ENCODE measurements at regions not wholly inside any gene's neighbourhood (a gene's known extent, or its start where the extent isn't known, plus 50 kb on each side); places are given as distances from the start of the nearest gene placed in this dataset.

GRCh38 chr10:23804125-23804524, 365.2 kb downstream of the OTUD1 start:
- H3K4me1 ChIP-seq (ENCODE audit: insufficient read depth, low read length): no peaks in the 10 kb centered on the region
- no peak for ATAC-seq
- H3K27me3 ChIP-seq (ENCODE audit: low read length): no peaks in the 10 kb centered on the region

GRCh38 chr10:23813687-23814086, 374.8 kb downstream of the OTUD1 start:
- Histone ChIP-seq H3K79me2 (ENCODE audit: low read length) (no peaks in the 10 kb centered on the region), H3K9ac (ENCODE audit: low read length) (no peak overlapping the region), H4K20me1 (ENCODE audit: low read length) (no peaks in the 10 kb centered on the region), H3F3A (ENCODE audit: low read length, unreplicated experiment) (no peaks in the 10 kb centered on the region), H3K9me3 (ENCODE audit: low read length) (no peaks in the 10 kb centered on the region), H3K4me1 (ENCODE audit: insufficient read depth, low read length) (no peaks in the 10 kb centered on the region), H3K36me3 (ENCODE audit: low read depth, low read length) (no peaks in the 10 kb centered on the region), H3K27ac (ENCODE audit: low read length) (no peak overlapping the region), H3K4me3 (ENCODE audit: low read length) (no peak overlapping the region), H2AFZ (ENCODE audit: low read length) (no peak overlapping the region), H3K27me3 (ENCODE audit: low read length) (no peaks in the 10 kb centered on the region), H3K9me2 (replicated peaks; ENCODE audit: low read length) (no peaks in the 10 kb centered on the region), H3K4me2 (ENCODE audit: low read length) (no peak overlapping the region)
- ATAC-seq: no peak
- POLR2A ChIA-PET (ENCODE audit: unreplicated experiment): no interaction called here
- CTCF ChIA-PET: no interaction called here
- intact Hi-C loops (cut with micrococcal nuclease): no loop called here
- no peak for DNase-seq
- BruUV-seq (replicated peaks): no TSS peak
- TF ChIP-seq CTCF (conservative IDR thresholded peaks at IDR 0.05; ENCODE audit: low read depth, low read length): no peak
- no peak for TF ChIP-seq EZH2 (IDR thresholded peaks at IDR 0.05; ENCODE audit: low read length, unreplicated experiment)
- TF ChIP-seq EZH2phosphoT487 (IDR thresholded peaks at IDR 0.05; ENCODE audit: borderline replicate concordance, low read length): no peak

More at GRCh38 chr10:23804125-23804524, 365.2 kb downstream of the OTUD1 start:
- DNase-seq: no peak
- H3K9ac ChIP-seq (ENCODE audit: low read length): no peak overlapping the region
- ChIA-PET POLR2A (ENCODE audit: unreplicated experiment) (no interaction called here), CTCF (no interaction called here)
- H3K36me3 ChIP-seq (ENCODE audit: low read depth, low read length): no peaks in the 10 kb centered on the region
- no peaks in the 10 kb centered on the region for H3K9me3 ChIP-seq (ENCODE audit: low read length)
- no peaks in the 10 kb centered on the region for H3F3A ChIP-seq (ENCODE audit: low read length, unreplicated experiment)
- intact Hi-C loops (cut with micrococcal nuclease): no loop called here
- H3K9me2 ChIP-seq (replicated peaks; ENCODE audit: low read length): no peaks in the 10 kb centered on the region
- no peak overlapping the region for H2AFZ ChIP-seq (ENCODE audit: low read length)
- no peak overlapping the region for H3K4me3 ChIP-seq (ENCODE audit: low read length)
- TF ChIP-seq EZH2phosphoT487 (IDR thresholded peaks at IDR 0.05; ENCODE audit: borderline replicate concordance, low read length) (no peak), CTCF (conservative IDR thresholded peaks at IDR 0.05; ENCODE audit: low read depth, low read length) (no peak), EZH2 (IDR thresholded peaks at IDR 0.05; ENCODE audit: low read length, unreplicated experiment) (no peak)
- H3K27ac ChIP-seq (ENCODE audit: low read length): no peak overlapping the region
- H3K79me2 ChIP-seq (ENCODE audit: low read length): no peaks in the 10 kb centered on the region
- H3K4me2 ChIP-seq (ENCODE audit: low read length): no peak overlapping the region
- BruUV-seq (replicated peaks): no TSS peak
- no peaks in the 10 kb centered on the region for H4K20me1 ChIP-seq (ENCODE audit: low read length)

- intact Hi-C loops (cut with micrococcal nuclease): no loop called here
- no peak overlapping the region for H3K9ac ChIP-seq (ENCODE audit: low read length)
- TF ChIP-seq EZH2phosphoT487 (IDR thresholded peaks at IDR 0.05; ENCODE audit: borderline replicate concordance, low read length) (no peak), EZH2 (IDR thresholded peaks at IDR 0.05; ENCODE audit: low read length, unreplicated experiment) (no peak), CTCF (conservative IDR thresholded peaks at IDR 0.05; ENCODE audit: low read depth, low read length) (no peak)
- H3K4me3 ChIP-seq (ENCODE audit: low read length): no peak overlapping the region
- no peak for DNase-seq
- H3K79me2 ChIP-seq (ENCODE audit: low read length): no peaks in the 10 kb centered on the region
- H3K4me1 ChIP-seq (ENCODE audit: insufficient read depth, low read length): no peaks in the 10 kb centered on the region
- H3K27ac ChIP-seq (ENCODE audit: low read length): no peak overlapping the region
- no peak overlapping the region for H2AFZ ChIP-seq (ENCODE audit: low read length)
- H3K27me3 ChIP-seq (ENCODE audit: low read length): no peaks in the 10 kb centered on the region
- no peaks in the 10 kb centered on the region for H4K20me1 ChIP-seq (ENCODE audit: low read length)
- POLR2A ChIA-PET (ENCODE audit: unreplicated experiment): no interaction called here
- H3K36me3 ChIP-seq (ENCODE audit: low read depth, low read length): no peaks in the 10 kb centered on the region
- H3K4me2 ChIP-seq (ENCODE audit: low read length): no peak overlapping the region
- no peaks in the 10 kb centered on the region for H3F3A ChIP-seq (ENCODE audit: low read length, unreplicated experiment)
- H3K9me2 ChIP-seq (replicated peaks; ENCODE audit: low read length): no peaks in the 10 kb centered on the region
- H3K9me3 ChIP-seq (ENCODE audit: low read length): no peaks in the 10 kb centered on the region
- BruUV-seq (replicated peaks): no TSS peak
- CTCF ChIA-PET: no interaction called here
- no peak for ATAC-seq
Measured at GRCh38 chr10:23818484-23818883, 379.6 kb downstream of the OTUD1 start.
